ENCODE measurements at regions not wholly inside any gene's neighbourhood (a gene's known extent, or its start where the extent isn't known, plus 50 kb on each side); places are given as distances from the start of the nearest gene placed in this dataset.
"Not testable (repeated sequence)": the region's sequence is repeated elsewhere in the genome, so short reads cannot be mapped to it uniquely, and the experiment has no call there.

DNA sequence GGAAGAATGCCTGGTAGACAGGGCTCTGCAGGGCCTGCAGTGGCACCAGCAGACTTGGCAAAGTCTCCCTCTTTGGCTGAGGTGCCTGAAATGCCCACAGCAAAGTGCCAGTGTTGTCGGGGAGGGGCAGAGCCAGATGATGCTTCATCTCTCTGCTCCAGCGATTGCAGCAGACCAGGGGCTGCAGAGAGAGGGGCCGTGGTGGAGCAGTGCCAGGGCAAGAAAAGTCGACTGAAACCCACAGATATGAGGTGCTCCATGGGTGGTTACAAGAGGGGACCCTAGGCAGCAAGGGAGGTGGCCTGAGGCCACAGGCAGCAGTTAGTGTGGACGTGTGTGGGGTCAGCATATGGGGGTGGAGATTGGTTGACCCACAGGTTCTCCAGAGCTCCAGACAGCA lies 123.5 kb upstream of the SHH start:
- FAIRE-seq: no peak

DNA sequence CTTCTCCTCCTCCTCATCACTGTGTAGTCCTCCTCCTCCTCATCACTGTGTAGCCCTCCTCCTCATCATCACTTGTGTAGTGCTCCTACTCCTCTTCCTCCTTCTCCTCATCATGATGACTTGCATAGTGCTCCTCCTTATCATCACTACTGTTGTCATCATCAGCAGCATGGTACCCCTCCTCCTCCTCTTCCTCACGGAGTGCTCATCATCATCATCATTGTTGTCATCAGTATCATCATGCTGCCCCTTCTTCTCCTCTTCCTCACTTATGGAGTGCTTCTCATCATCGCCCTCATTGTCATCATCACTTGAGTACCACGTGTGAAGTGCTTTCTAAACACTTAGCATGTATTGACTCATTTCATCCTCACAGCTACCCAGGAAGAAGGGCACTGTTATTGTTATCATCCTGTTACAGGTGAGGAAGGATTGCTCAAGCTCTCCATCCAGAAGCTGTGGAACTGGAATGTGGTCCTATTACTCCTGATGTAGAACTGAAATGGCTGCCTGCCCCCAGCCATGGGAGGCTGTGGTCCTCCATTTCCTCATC lies 122.8 kb upstream of the SHH start:
- DNase-seq (ENCODE audit: low spot score) (no peak), FAIRE-seq (no peak)

More for the DNA sequence above, 123.5 kb upstream of the SHH start:
- no peak for DNase-seq (ENCODE audit: low spot score)

DNA sequence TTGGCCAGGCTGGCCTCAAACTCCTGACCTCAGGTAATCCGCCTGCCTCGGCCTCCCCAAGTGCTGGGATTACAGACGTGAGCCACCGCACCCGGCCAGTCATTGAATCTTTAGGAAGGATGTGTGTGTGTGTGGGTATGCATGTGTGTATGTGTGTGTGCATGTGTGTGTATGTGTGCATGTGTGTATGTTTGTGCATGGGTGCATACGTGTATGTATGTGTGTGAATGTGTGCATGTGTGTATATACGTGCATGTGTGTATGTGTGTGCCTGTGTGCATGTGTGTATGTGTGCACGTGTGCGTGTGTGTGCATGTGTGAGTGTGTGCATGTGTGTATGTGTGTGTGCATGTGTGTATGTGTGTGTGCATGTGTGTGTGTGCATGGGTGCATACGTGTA lies 120.1 kb upstream of the SHH start:
- FAIRE-seq: not testable (repeated sequence)

DNA sequence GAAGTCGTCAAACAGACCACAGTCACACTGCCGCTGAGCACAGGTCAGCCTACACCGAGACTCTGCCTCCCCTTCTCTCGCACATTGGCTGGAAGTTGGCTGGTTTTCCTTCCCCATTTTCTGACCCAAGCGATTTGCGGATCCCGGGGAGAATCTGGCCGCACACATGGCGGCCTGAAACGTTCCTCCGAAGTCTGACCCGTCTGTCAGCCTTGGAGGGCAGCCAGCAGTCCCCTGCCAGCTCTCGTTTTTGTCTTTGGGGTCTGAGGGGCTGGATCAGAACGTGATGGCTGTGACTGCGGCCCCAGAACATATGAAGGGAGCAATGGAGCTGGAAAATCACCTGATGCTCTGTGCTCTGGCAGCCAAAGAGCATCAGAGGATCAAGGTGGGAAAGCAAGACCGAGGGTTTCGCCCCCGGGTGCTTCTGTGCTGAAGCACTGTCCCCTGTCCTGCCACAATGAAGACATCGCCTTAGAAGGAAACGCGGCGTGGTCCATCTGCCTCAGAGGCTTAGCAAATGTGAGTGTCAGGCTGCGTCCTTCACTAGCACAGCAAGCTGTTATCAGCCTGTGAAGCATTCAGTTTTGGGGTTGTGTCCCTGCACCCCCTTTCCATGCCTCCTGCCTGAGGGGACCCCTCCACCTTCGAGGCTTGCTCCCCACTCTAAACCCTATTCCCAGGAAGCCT lies 119.3 kb upstream of the SHH start:
- FAIRE-seq: no peak

More for the DNA sequence above, 120.1 kb upstream of the SHH start:
- not testable (repeated sequence) for DNase-seq (ENCODE audit: low spot score)

DNA sequence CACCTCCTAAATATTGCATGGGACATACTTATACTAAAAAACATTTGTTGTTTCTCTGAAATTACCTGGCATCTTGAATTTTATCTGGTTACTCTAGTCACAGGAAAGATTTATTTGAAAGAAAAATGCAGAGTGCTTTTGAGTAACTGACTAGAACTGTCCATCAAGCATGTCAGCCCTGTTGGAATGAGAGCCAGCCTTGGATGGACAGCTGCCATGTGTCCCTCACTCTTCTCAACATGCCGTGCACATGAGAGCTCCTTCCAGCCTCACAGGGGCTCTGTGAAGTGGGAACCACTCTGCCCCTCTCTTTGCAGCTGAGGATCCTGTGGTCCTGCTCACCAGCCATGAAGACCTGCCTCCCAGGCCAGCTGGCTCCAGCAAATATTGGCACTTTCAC lies 118.3 kb upstream of the SHH start:
- FAIRE-seq: no peak
- DNase-seq (ENCODE audit: low spot score): no peak

More for the DNA sequence above, 119.3 kb upstream of the SHH start:
- DNase-seq (ENCODE audit: low spot score): no peak

DNA sequence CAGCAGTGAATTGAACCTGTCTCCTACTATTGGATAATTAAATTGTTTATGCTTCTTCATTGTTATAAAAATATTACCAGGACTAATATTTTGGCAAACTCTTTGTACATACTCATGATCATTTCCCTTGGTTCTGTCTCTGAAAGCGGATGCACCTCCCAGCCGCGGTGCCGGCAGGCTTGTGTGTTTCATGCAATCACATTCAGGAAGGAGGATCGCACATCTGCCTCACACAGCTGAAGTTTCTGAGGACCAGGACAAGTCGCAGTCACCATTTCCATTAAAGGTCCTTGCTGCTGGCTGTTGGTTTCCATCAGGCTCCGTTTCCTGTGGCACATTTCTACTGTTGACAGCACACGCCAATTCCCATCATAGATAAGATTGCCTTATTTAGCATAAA lies 117.8 kb upstream of the SHH start:
- DNase-seq (ENCODE audit: low spot score) (no peak), FAIRE-seq (no peak)

DNA sequence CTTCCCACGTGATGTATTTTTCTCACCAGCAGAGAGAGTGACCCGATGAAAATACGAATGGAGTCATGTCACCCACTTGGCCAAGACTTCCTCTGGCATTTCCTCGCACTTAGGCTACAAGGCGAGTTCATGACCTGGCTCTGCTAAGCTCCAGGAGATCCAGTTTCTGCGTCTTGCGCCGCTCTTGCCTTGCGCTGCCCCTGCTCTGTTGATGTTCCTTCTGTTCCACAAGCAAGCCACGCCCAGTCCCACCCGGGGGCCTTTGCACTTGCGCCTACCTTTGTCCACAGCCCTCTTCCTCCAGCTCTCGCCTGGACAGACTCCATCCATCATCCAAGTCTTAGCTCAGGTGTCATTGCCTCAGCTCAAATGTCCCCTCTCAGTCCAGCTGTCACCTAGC lies 116.3 kb upstream of the SHH start:
- DNase-seq (ENCODE audit: low spot score): no peak
- no peak for FAIRE-seq

DNA sequence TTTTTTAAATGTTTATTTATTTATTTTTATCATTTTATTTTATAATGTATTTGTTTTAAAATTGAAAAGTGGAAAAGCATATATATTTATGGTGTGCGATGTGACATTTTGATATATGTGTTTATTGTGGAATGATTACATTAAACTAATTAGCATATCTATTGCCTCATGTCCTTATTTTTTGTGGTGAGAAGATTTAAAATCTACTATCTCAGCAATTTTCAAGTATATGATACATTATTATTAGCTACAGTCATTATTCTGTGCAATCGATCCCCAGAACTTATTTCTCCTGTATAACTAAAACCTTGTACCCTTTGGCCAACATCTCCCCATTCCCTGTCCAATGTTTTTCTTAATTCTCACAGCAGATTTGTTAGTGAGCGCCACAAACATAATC lies 115.6 kb upstream of the SHH start:
- FAIRE-seq: no peak
- no peak for DNase-seq (ENCODE audit: low spot score)

DNA sequence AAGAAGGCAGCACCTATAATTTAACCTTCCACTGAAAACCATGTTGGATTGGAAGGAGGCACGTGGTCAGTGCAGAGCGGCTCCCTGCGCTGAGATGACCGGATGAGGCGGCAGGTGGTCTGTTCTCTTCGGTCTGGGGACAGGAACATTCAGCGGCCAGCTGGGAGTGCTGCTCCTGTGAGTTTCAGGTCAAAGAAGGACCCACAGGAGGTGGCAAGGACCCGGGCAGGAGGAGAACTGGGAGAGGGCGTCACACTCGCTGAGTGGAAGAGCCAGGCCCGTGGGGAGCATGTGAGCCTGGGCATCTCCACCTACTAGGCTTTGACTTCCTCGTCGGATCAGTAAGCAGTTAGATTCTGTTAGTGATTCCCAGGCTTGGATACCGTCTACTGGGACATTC lies 113.4 kb upstream of the SHH start:
- FAIRE-seq: no peak
- DNase-seq (ENCODE audit: low spot score): no peak

DNA sequence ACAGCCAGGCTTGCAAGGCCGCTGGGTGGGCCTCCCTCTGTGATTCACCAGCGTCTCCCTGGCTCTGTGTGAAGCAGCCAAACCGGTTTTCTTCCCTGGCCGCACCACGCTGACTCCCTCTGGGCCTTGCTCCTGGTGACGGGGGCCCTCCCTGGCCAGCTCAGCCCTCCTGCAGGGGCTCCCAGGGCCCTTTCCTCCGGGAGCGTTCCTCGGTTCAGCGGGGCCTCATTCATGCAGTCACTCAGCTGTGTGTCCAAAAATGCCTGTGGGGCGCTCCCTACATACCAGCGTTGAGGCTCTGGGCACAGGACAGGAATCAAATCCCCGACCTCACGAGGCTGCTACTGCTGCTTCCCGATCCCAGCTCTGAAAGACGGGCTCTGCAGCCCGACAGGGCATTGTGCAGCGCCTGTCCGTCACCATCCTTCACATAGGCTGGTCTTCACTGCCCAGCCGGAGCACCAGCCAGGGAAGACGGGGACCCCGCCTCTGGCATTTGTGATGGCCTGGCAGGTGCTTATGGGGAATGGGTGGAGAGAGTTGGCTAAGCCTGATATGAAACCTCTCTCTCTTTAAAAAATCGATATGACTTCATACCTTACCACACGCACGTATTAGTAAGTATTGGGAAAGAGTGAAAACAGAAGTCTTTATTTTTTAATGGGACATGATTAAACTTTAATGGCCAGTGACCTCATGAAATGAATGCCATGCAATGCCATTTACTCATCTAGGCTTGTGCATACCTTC lies 110.0 kb upstream of the SHH start:
- no peak for FAIRE-seq
- DNase-seq (ENCODE audit: low spot score): no peak

DNA sequence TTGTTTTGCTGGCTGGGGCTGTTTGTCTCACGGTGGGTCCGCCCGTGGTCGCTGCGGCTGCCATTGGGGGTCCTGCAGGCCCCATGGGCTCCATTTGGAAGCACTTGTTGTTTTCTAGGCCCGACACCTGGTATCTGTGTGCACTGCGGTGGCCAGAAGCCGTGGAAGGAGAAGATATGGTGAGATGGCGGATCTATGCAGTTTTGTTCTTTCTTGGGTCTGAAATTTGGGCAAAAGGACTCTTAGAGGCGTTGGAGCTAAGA lies 109.5 kb upstream of the SHH start:
- no peak for FAIRE-seq
- DNase-seq (ENCODE audit: low spot score): no peak

DNA sequence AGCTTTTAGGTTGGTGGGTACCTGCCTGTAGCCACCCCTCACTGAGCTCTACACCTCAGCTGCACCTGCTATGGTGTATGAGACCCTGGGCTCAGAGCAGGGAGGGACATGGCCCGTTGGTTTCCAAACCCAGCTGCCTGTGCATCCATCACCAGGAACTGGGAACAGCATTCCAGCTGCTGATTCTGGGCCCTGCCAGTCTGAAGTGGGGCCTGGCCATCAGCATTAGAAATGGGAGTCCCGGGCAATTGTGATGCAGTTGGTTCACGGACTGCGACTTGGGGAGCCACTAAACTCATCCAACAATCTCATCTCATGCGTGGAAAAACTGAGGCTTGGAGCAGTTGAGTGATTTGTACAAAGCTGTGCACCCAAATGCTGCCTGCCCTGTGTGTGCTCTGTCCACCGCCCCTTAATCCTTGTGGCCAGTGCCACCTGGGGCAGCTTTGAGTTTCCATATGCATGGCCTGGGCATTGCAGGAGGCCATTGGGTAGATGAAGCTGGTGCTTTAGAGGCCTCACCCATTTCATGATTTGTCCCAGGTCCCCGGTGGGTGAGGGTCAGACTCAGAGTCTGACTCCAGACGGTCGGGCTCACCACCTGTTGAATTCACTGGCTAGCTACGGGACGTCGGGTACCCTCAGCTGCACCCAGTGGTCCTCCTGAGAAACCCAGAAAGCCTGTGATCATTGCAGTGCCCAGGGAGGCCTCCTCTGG lies 109.0 kb upstream of the SHH start:
- no peak for FAIRE-seq

DNA sequence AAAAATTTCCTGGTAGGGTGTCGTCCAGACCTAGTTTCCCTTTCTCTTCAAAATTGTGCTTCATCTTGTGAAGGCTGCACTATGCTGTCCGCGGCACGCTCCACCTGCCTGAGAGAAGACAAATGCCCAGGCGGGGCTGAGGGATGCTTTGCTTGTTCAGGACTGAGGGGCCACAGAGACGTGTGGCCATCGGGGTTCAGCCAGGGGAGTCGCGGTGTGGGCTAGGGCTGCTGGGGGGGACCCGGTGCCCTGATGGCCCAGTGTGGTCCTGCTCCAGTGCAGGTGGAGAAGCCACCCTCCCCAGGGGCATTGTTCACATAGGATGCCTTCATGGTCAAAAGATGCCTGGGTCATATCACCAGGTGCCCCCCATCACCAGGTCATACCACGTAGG lies 107.8 kb upstream of the SHH start:
- no peak for FAIRE-seq
- no peak for DNase-seq (ENCODE audit: low spot score)

More for the DNA sequence above, 109.0 kb upstream of the SHH start:
- no peak for DNase-seq (ENCODE audit: low spot score)

DNA sequence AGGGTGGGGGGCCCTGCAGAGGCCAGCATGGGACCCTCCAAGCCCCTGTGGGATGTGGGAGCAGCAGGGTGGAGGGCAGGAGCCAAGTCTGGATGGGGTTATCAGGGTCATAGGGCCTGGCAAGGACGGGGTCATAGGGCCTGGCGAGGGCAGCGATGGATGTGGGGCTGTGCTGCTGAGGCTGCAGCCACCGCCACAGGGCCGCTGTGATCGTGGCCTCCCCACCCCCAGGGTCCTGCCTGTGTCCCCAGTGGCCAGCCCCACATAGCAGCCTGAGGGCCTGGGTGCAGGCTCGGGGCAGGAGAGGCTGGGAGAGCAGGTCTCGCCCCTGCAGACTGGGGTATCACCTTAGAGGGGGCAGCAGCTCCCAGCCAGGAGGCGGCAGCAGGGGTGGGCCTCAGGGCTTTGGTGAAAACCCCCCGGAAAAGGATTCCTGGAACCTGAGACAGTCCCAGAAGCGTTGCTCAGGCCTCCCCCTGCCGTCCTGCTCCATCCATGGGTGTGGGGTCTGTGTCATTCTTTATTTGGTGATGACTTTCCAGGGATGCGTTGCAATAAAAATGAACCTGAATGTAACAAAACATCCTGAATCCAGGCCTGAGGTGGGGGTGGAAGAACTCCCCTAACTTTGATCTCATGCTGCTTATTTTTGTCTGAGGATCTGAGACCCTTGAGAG lies 107.3 kb upstream of the SHH start:
- DNase-seq (ENCODE audit: low spot score) (no peak), FAIRE-seq (no peak)

DNA sequence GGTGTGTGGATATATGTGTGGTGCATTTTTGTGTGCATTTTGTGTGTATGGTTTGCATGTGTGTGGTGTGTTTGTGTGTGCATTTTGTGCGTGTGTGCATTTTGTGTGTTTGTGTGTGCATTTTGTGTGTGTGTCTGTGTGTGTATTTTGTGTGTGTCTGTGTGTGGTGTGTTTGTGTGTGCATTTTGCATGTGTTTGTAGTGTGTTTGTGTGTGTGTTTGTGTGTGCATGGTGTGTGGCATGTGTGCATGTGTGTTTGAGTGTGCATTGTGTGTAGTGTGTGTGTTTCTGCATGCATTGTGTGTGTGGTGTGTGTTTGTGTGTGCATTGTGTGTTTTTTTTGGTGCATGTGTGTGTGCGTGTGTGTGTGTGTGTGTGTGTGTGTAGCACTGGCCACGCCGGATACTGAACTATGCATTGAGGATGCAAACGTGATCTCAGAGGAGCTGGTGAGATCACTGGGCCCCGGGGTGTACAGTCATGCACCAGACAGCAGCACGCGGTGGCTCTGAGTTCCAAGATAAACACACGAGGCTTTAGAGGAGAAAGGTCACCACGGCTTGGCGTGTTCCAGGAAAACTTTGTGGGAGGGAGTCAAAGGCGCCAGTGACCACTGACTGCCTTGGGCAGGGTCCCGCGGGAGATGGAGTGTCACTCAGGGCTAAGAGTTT lies 106.6 kb upstream of the SHH start:
- FAIRE-seq: peak; percentile 74
- DNase-seq (ENCODE audit: low spot score): peak; percentile 90

DNA sequence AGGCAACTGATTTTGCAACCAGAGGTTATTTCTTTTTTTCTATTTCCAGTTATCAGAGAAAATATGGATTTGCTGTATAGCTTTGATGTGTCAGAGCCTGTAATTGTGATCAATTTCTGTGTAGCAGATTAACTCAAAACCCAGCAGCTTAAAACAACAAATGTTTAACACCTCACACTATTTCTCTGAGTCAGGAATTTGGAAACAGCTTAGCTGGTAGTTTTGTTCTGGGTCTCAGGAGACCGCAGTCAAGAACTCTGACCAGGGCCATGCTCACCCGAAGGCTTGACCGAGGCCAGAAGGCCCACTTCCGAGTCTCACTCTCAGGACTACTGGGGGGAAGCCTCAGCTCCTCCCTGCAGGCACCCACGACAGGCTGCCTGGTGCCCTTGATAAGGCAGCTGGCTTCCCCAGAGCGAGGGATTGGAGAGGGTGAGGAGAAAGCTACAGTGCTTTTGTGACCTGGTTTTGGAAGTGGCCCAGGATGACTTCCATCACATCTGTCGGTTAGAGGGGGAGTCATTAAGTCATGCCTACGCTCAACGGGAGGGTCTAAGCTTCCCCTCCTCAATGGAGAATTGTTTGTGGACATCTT lies 105.7 kb upstream of the SHH start:
- FAIRE-seq (no peak), DNase-seq (ENCODE audit: low spot score) (no peak)

DNA sequence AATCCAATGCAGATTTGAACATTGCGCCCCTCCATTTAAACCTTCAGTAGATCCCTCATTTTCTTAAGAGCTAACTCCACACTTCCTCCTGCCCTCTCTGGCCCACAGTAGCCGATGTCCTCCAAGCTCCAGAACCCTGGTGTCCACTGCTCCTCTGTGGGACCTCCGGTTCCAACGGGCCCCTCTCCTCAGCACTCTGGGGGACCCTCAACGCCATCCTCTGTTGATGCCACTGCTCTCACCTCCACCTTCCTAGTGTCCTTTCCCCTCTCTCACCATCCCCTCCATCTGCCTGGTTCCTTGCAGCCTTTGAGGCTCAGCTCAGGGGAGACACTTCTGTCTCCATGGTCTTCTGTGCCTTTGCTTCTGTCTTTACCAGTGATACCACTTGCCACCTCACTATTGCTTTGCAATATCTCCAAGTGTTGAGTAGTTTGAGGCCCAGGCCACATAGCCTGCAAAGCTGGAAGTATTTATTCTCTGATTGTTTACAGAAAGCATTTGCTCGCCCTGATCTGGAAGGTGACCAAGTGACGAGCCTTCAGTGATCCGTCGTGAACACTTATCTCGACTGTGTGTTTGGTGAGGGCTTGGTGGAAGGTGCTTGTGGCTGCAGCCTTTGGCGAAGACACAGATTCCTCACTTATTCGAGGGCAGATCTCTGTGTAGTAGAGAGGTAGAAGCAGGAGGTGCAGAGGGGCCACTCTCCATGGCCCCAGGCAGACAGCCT lies 104.8 kb upstream of the SHH start:
- no peak for FAIRE-seq
- no peak for DNase-seq (ENCODE audit: low spot score)

DNA sequence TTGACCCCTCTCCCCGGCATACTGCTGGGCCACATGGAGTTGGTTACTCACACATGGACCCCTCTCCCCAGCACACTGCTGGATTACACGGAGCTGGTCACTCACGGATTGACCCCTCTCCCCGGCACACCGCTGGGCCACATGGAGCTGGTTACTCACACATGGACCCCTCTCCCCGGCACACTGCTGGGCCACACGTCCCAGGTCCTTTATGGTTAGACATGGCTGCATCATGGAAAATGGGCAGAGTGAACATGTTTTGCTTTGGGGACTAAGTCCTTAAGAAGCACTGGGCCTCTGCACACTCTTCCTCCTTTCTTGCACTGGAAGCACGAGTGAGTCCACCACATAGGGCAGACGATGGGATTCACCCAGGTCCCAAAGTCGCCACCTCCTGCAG lies 102.1 kb upstream of the SHH start:
- DNase-seq (ENCODE audit: low spot score): no peak
- FAIRE-seq: no peak

DNA sequence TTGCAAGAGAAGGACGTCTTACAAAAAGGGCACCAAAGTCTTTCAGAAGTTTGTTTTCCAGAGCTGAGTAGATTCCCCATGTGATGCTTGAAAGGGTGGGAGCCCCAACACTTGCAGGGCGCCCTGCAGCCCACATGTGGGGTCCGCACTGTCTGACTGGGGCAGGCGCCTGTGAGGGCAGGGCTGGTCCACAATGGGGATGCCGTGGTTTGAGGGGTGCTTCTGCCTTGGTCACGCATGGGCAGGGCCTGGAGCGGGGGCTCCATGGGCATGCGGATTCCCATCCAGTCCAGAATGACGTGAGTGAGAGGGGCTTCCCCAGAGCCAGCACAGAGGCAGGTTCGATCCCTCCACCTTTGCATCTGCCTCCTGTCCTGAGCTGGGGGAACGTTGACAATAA lies 101.5 kb upstream of the SHH start:
- FAIRE-seq: no peak
- no peak for DNase-seq (ENCODE audit: low spot score)

DNA sequence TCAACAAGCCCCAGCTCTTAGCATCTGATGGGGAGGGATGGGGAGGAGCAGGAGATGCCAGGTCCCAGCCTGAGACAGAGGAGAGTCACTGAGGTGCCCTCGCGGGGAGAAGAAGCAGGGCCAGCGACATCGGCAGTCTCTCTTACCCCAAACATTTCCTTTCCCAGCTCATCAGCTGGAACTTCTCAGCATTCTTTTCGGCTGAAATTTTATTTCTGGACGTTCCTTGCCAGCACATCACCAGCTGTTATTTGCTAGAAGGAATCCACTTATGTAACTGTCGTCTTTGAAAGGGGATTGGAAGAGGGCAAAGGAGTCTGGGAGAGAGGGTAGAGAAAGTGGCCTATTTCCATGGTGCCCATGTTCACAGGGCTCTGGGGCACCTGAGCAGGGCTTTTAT lies 101.0 kb upstream of the SHH start:
- no peak for DNase-seq (ENCODE audit: low spot score)
- FAIRE-seq: no peak

Measured in RCC 7860 (cell line).